Muscle layer of colon (tissue), 2 donors: ENCODE measurements at regions not wholly inside any gene's neighbourhood (a gene's known extent, or its start where the extent isn't known, plus 50 kb on each side); places are given as distances from the start of the nearest gene placed in this dataset.

Experiments used
- H3K27ac ChIP-seq: one replicate; pipeline ENCODE4 v1.7.0; 2013; ENCODE audit warnings: low read depth, mild to moderate bottlenecking, low read length, moderate library complexity
- H3K27me3 ChIP-seq, 2 donors: one replicate each; pipeline ENCODE4 v1.7.0; 2013; ENCODE audit warnings: low read length in 2 of 2, mild to moderate bottlenecking in 2 of 2; ENCODE audit not compliant: insufficient read depth in 2 of 2, control insufficient read depth in 1 of 2
- H3K36me3 ChIP-seq: one replicate; pipeline ENCODE4 v1.7.0; 2013; ENCODE audit warnings: mild to moderate bottlenecking, low read length; ENCODE audit not compliant: insufficient read depth
- H3K4me1 ChIP-seq: one replicate; pipeline ENCODE4 v1.7.0; 2013; ENCODE audit warnings: mild to moderate bottlenecking, low read length; ENCODE audit not compliant: insufficient read depth
- H3K4me3 ChIP-seq, 2 donors: one replicate each; pipeline ENCODE4 v1.7.0; 2013; ENCODE audit warnings: low read length in 2 of 2, low read depth in 1 of 2, mild to moderate bottlenecking in 1 of 2, moderate library complexity in 1 of 2
- H3K9ac ChIP-seq: one replicate; pipeline ENCODE4 v1.7.0; 2013; ENCODE audit warnings: low read length
- H3K9me3 ChIP-seq: one replicate; pipeline ENCODE4 v1.7.0; 2013; ENCODE audit warnings: mild to moderate bottlenecking, low read length
- donor health status: abdominal sarcoma.
- donor health status: Adenocarcinoma of cecum.

DNA sequence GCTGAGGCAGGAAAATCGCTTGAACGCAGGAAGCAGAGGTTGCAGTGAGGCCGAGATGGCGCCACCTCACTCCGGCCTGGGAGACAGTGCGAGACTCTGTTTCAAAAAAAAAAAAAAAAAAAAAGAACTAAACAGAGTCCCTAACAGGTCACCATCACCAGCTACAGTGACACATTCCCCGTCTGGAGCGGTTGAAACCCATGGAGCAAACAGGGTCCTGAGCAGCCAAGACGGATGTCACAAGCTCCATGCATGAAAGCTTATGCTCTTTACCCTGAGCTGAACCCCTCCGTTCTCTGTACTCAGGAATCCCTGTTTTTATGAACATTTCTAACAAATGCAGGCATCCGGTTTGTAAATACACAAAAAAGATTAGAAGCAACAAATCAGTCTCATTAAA lies 55.9 kb upstream of the LAPTM4A start:
- Histone ChIP-seq H3K36me3 (no peaks in the 10 kb centered on the region), H3K9ac (no peak overlapping the region), H3K4me1 (no peaks in the 10 kb centered on the region), H3K9me3 (no peaks in the 10 kb centered on the region), H3K4me3 (no peak overlapping the region), H3K27me3 (no peaks in the 10 kb centered on the region), H3K27ac (no peak overlapping the region)

DNA sequence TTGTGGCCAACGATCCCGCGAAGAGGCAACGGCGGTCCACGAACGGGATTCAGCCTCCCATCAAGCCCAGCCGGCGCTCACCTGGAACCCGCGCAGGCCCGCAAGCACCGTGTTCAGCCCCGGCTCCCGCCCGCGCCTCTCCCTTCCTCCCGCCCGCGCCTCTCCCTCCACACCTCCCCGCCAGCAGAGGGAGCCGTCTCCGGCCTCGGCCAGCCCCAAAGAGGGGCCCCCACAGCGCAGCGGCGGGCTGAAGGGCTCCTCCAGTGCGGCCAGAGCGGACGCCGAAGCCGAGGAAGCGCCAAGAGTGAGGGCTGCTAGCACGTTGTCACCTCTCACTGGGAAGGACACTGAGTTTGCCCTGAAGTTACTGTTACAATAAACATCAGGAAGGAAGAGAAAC lies 55.3 kb upstream of the LAPTM4A start:
- peak overlapping the region in 1 of 2 donors; percentile 33 for H3K4me3 ChIP-seq
- H3K27me3 ChIP-seq = no peaks in the 10 kb centered on the region
- no peak overlapping the region for H3K27ac ChIP-seq
- no peaks in the 10 kb centered on the region for H3K4me1 ChIP-seq
- H3K9me3 ChIP-seq = no peaks in the 10 kb centered on the region
- no peak overlapping the region for H3K9ac ChIP-seq
- H3K36me3 ChIP-seq = no peaks in the 10 kb centered on the region

DNA sequence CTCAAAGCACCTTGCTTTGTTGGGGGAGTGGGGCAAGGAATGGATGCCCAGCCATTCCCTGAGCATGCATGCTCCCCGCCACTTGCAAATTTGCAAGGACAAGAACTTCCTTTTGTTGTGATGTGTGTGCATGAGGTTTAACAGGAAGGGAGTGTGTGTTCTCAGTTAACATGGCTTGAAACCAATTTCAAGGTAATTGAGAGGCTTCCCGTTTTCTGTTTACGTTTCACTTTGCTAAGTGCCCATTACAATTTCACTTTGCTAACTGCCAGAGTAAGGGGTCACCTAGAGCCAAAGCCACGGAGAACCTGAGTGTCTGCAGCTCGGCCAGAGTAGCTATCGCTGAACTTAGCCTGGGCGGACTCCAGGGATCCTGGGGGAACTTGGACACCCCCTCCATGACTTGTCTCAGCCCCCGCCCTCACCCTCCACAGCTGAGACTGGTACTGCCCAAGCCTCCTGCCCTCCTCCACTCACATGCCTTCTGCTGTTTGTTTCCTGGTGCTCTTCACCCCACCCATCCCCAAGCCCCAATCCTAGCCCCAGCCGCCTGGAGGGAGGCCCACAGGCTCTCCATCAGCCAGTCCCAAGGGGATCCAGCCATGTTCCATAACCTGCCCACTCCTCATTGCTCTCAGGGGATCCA lies 53.6 kb upstream of the LAPTM4A start:
- no peak overlapping the region for H3K27ac ChIP-seq
- H3K4me3 ChIP-seq = no peak overlapping the region
- no peak overlapping the region for H3K9ac ChIP-seq
- no peaks in the 10 kb centered on the region for H3K36me3 ChIP-seq
- no peaks in the 10 kb centered on the region for H3K27me3 ChIP-seq
- no peaks in the 10 kb centered on the region for H3K9me3 ChIP-seq
- no peaks in the 10 kb centered on the region for H3K4me1 ChIP-seq

DNA sequence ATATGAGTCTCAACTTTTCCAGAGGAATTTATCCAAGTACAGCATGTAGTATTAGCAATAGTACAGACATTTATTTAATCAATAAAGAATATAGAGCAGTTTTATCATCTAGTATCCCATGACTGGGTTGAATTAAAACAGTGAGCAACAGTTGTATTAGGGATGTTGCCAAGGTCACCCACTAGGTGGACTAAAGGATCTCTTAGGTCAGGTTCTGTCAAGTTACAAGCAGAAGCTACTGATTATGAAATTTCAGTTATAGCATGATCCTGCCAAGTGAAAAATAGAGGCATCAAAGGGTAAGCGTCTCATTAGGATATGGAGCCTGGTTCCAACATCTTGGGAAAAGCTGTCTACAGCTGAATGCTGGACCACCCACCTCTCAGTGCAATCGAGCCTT lies 52.1 kb upstream of the LAPTM4A start:
- Histone ChIP-seq H3K36me3 (no peaks in the 10 kb centered on the region), H3K27me3 (no peaks in the 10 kb centered on the region), H3K4me3 (no peak overlapping the region), H3K27ac (no peak overlapping the region), H3K9ac (no peak overlapping the region), H3K9me3 (no peaks in the 10 kb centered on the region), H3K4me1 (no peaks in the 10 kb centered on the region)
